ENCODE measurements at regions not wholly inside any gene's neighbourhood (a gene's known extent, or its start where the extent isn't known, plus 50 kb on each side); places are given as distances from the start of the nearest gene placed in this dataset.

DNA sequence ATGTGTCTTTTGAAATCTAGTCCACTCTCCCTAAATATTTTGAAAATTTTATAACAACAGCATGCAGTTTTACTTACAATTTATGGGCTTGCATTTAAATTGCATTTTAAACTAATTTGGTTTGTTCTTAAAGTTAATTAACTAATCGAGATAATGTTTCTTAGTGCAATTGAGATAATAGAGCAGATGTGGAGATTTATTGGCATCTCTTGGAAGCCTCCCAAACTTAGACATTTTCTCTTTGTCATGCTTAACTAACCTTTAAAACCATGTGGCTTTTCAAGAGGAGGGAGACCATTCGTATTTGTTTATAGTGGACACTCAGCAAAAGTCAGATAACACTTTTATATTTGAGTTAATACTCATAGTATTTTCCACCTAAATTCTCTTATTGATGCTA, 887.0 kb upstream of the CELF2 start:
- intact Hi-C loops (cut with micrococcal nuclease), result no loop called here
- ATAC-seq, result no peak

DNA sequence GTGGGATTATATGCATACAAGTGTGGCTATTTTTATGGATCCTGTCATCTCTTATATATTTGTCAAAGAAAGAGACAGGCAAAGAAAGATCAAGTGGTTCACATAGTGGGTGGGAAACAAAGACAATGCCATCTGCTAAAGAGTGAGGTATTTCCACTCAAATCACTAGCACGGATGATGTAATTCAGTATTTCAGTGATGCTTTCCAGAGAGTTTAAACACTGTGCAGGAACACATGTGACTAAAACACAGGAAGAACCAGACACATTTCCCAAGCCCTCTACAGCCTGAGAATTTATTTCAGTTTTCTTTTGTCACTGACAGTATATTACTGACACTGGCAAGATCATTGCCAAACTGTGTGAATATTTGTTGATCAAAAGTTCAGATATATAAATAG, 885.7 kb upstream of the CELF2 start:
- ChIA-PET CTCF (no interaction called here), RAD21 (ENCODE audit: low non-redundant PET in 1 of 2, low total read pairs in 2 of 2, uncharacterized antibody in 2 of 2, unreplicated experiment in 2 of 2) (no interaction called here), POLR2A (no interaction called here)
- Histone ChIP-seq H3K4me3 (replicated peaks in 1 of 2; ENCODE audit: low read depth in 1 of 2, low read length in 2 of 2) (no peak overlapping the region), H3K4me1 (ENCODE audit: control insufficient read depth in 1 of 2, insufficient read depth in 2 of 2, low read length in 2 of 2) (no peaks in the 10 kb centered on the region), H2AFZ (ENCODE audit: low read depth, low read length, poor library complexity, severe bottlenecking) (no peak overlapping the region), H3K27ac (ENCODE audit: low read depth, low read length) (no peak overlapping the region), H4K20me1 (ENCODE audit: insufficient read depth) (no peaks in the 10 kb centered on the region), H3K79me2 (ENCODE audit: insufficient read depth, low read length) (no peaks in the 10 kb centered on the region), H3K36me3 (ENCODE audit: control insufficient read depth in 1 of 2, insufficient read depth in 2 of 2, low read length in 2 of 2) (no peaks in the 10 kb centered on the region), H3K4me2 (ENCODE audit: low read length) (no peak overlapping the region), H3K27me3 (ENCODE audit: insufficient read depth, low read length) (no peaks in the 10 kb centered on the region), H3K9ac (ENCODE audit: low read length) (no peak overlapping the region), H3K9me3 (ENCODE audit: control insufficient read depth in 1 of 2, insufficient read depth in 1 of 2, low read depth in 1 of 2, low read length in 2 of 2) (peaks cover 5 to 16% of the 10 kb centered on the region in 2 experiments; a peak in 2 of 4 replicates), H3K9me2 (ENCODE audit: insufficient read depth) (no peaks in the 10 kb centered on the region)
- no TSS peak for BruUV-seq (replicated peaks)
- TF ChIP-seq EZH2phosphoT487 (IDR thresholded peaks at IDR 0.05; ENCODE audit: borderline replicate concordance) (no peak), FOSL1 (IDR thresholded peaks at IDR 0.05; ENCODE audit: low read depth) (no peak), SRF (IDR thresholded peaks at IDR 0.05; ENCODE audit: low read depth) (no peak), YY1 (IDR thresholded peaks at IDR 0.05; ENCODE audit: extremely low read depth, insufficient replicate concordance, low read depth, low read length) (no peak)
- TF ChIP-seq, protein P1, sequence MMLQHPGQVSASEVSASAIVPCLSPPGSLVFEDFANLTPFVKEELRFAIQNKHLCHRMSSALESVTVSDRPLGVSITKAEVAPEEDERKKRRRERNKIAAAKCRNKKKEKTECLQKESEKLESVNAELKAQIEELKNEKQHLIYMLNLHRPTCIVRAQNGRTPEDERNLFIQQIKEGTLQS (IDR thresholded peaks at IDR 0.05), result no peak
- intact Hi-C loops (cut with micrococcal nuclease), result no loop called here
- DNase-seq (ENCODE audit: low read depth, low spot score) (no peak), ATAC-seq (no peak)

More for the DNA sequence above, 887.0 kb upstream of the CELF2 start:
- Histone ChIP-seq H4K20me1 (ENCODE audit: insufficient read depth) (no peaks in the 10 kb centered on the region), H3K9me2 (ENCODE audit: insufficient read depth) (no peaks in the 10 kb centered on the region), H3K4me1 (ENCODE audit: control insufficient read depth in 1 of 2, insufficient read depth in 2 of 2, low read length in 2 of 2) (no peaks in the 10 kb centered on the region), H3K4me3 (replicated peaks in 1 of 2; ENCODE audit: low read depth in 1 of 2, low read length in 2 of 2) (no peak overlapping the region), H3K36me3 (ENCODE audit: control insufficient read depth in 1 of 2, insufficient read depth in 2 of 2, low read length in 2 of 2) (no peaks in the 10 kb centered on the region), H2AFZ (ENCODE audit: low read depth, low read length, poor library complexity, severe bottlenecking) (no peak overlapping the region), H3K27ac (ENCODE audit: low read depth, low read length) (no peak overlapping the region), H3K9me3 (ENCODE audit: control insufficient read depth in 1 of 2, insufficient read depth in 1 of 2, low read depth in 1 of 2, low read length in 2 of 2) (peaks cover 5 to 16% of the 10 kb centered on the region in 2 experiments; a peak in 2 of 4 replicates), H3K4me2 (ENCODE audit: low read length) (no peak overlapping the region), H3K79me2 (ENCODE audit: insufficient read depth, low read length) (no peaks in the 10 kb centered on the region), H3K27me3 (ENCODE audit: insufficient read depth, low read length) (no peaks in the 10 kb centered on the region), H3K9ac (ENCODE audit: low read length) (no peak overlapping the region)
- TF ChIP-seq MAX (IDR thresholded peaks at IDR 0.05) (no peak), EZH2 (IDR thresholded peaks at IDR 0.05) (no peak), CBX3 (IDR thresholded peaks at IDR 0.05; ENCODE audit: low read depth) (no peak), YY1 (IDR thresholded peaks at IDR 0.05; ENCODE audit: extremely low read depth, insufficient replicate concordance, low read depth, low read length) (no peak), RAD21 (IDR thresholded peaks at IDR 0.05; ENCODE audit: low read depth) (no peak), SP1 (IDR thresholded peaks at IDR 0.05; ENCODE audit: low read depth) (no peak), ZFX (IDR thresholded peaks at IDR 0.05) (no peak), SRF (IDR thresholded peaks at IDR 0.05; ENCODE audit: low read depth) (no peak), TCF7L2 (IDR thresholded peaks at IDR 0.05; ENCODE audit: borderline replicate concordance, extremely low read depth, insufficient read depth, insufficient read length) (no peak)
- TF ChIP-seq, protein P2, sequence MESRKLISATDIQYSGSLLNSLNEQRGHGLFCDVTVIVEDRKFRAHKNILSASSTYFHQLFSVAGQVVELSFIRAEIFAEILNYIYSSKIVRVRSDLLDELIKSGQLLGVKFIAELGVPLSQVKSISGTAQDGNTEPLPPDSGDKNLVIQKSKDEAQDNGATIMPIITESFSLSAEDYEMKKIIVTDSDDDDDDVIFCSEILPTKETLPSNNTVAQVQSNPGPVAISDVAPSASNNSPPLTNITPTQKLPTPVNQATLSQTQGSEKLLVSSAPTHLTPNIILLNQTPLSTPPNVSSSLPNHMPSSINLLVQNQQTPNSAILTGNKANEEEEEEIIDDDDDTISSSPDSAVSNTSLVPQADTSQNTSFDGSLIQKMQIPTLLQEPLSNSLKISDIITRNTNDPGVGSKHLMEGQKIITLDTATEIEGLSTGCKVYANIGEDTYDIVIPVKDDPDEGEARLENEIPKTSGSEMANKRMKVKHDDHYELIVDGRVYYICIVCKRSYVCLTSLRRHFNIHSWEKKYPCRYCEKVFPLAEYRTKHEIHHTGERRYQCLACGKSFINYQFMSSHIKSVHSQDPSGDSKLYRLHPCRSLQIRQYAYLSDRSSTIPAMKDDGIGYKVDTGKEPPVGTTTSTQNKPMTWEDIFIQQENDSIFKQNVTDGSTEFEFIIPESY (IDR thresholded peaks at IDR 0.05; ENCODE audit: extremely low read depth, insufficient replicate concordance, low read length), result no peak
- CTCF ChIA-PET, result no interaction called here
- no peak for DNase-seq (ENCODE audit: low read depth, low spot score)
- POLR2A ChIA-PET, result no interaction called here
- BruUV-seq (replicated peaks), result no TSS peak
- RAD21 ChIA-PET (ENCODE audit: low non-redundant PET in 1 of 2, low total read pairs in 2 of 2, uncharacterized antibody in 2 of 2, unreplicated experiment in 2 of 2), result no interaction called here

Data from HCT116 (cell line).